GM21515 (cell line): ENCODE measurements at regions not wholly inside any gene's neighbourhood (a gene's known extent, or its start where the extent isn't known, plus 50 kb on each side); places are given as distances from the start of the nearest gene placed in this dataset.

Experiments used
- ATAC-seq: cut with Tn5 transposase; IDR thresholded peaks from one replicate; pipeline ENCODE4 v1.9.1; 2021; ENCODE audit not compliant: unreplicated experiment

GRCh38 chr2:8577573-8577972 is 104.3 kb upstream of the ID2 start:
- ATAC-seq = no peak

- ATAC-seq = no peak
Measured at GRCh38 chr2:8578335-8579244, 103.3 kb upstream of the ID2 start.

- ATAC-seq = no peak
Measured at GRCh38 chr2:8579485-8580085, 102.3 kb upstream of the ID2 start.

DNA sequence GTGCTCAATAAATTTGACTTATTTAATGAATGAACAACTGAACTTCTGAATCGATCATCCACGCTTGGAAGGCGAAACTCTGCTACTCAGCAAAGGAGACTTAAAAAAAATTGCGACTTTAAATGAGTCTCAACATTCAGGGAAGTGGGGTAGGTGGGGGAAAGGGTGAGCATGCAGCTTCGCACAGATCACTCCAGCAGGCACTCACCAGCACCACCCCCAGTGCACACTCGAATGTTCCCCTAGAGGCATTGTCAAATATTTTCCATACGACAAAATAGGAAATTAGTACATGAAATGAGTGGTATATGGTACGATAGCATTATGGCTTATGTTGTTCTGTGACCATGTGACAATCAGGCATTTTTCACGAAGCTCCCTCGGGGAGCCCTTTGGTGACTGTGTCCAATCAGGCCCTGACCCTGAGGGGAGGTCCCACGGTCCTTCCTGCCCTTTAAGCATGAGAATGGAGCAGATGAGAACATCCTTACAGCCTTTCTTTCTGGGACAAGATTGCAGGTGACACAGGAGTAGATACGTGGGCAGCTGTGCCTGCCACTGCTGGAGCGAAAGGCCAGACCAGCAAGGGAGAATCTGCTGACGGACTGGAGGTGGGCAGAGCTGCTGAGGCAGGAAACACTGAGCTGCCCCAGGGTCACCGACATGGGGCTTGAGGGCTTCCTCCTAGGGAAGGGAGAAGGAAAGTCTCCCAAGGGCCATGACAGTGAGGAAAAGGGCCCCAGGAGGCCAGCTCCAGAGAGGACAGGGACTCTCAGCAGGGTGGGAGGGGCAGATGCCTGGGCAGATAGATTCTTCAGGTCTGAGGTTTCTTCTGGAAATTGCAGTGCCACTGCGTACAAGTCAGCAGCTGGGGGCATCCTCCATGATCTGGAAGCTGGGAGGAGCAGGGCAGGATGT is 101.3 kb upstream of the ID2 start:
- ATAC-seq = no peak

DNA sequence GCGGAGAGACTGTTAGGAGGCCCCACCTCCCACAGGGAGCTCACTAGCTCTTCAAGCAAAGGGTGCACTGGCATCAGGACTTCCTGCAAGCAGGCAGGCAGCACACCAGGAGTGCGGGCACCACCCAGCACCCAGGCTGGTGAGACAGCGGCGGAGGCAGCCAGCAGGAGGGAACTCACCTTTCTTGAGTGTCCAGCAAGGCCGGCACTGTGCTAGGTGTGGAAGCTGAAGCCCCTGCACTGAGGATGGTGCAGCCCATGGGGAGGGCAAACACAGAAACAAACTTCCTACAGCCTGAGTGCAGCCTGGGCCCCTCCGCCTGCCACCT is 100.7 kb upstream of the ID2 start:
- no peak for ATAC-seq

DNA sequence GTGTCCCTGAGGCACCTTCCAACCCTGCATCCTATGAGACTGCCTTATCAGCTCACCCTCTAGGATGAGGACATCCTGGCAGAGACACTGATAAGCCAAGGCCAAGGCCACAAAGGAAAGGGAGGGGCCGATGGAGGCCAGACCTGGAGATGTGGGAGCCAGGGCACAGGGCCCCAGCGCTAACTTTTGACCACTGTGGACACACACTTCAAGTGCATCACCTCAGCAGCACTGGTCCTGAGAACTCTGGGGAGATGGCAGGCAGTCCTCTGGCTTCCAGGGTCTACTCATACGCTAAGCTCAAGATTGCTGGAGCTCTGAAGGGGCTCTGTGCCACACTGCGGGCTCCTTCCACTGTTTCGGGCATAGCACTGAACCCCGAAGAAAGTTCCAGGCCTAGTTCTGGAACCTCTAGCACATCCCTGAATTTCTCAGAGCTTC is 100.2 kb upstream of the ID2 start:
- ATAC-seq = no peak

GRCh38 chr2:8582191-8582590 is 99.7 kb upstream of the ID2 start:
- no peak for ATAC-seq

GRCh38 chr2:8582651-8583399 is 99.0 kb upstream of the ID2 start:
- ATAC-seq = no peak

DNA sequence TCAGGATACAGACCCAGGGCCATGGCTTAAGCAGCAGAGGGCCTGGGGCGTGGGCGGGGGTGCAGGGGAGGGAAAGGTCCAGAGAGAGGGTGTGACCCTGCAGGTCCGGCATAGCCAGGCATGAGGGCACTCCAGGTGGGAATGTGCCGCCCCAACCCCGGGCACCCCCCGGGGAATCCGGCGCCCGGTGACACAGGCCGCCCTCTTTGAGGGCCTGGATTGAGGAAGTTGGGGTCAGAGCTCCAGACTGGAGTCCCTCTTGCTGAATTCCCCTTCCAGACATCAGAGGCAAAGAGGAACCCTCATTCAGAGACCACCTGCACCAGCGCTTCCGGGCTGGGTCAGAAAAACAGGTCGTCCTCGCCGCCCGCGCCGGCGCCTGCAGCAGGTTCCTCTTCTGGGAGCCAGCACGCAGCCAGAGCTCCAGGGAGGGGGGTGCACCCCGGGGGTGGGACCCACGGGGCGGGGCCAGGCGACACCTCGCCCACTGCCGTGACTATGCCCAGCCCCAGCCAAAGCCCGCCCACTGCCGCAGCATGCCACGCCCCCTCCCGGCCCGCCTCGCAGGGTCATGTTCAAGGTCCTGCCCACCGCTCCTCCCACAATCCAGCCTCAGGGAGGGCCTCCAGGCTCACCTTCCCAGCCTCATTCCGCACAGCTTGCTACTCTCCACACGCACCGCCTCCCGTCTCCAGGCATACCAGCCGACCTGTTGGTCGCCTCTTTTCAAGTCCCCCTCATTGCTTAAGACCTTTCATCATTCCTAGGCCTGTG is 98.3 kb upstream of the ID2 start:
- ATAC-seq = peak; percentile 76

- no peak for ATAC-seq
Measured at GRCh38 chr2:8584174-8585066, 97.4 kb upstream of the ID2 start.

DNA sequence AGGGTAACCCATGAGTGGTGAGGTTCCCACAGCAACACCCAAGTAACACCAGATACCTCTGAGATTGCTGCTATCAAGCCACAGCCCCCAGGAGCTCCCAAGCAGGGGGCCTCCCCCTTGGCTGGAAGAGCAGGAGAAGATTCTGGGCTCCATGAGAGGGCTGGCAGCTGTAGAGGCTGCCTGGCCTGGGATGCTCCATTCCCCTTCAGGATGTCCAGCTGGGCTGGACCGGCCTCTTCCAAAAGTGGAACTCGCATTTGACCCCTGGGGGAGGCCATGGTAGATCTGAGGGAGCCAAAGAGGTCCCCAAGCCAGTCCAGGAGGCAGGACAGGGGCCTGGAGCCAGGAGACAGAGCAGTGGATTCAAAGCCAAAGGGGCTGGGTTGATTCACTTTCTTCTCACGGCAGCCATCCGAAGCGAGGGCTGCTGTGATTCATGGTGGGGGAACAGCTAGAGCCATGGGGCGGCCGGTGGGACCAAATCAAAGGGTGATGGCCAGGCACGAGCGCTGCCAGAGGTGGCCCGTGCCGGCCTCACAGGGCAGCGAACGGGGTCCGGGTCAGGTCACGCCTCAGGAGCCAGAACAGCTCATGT is 95.3 kb upstream of the ID2 start:
- ATAC-seq = no peak

GRCh38 chr2:8587251-8587791 is 94.5 kb upstream of the ID2 start:
- no peak for ATAC-seq

GRCh38 chr2:8587920-8588830 is 93.7 kb upstream of the ID2 start:
- no peak for ATAC-seq

DNA sequence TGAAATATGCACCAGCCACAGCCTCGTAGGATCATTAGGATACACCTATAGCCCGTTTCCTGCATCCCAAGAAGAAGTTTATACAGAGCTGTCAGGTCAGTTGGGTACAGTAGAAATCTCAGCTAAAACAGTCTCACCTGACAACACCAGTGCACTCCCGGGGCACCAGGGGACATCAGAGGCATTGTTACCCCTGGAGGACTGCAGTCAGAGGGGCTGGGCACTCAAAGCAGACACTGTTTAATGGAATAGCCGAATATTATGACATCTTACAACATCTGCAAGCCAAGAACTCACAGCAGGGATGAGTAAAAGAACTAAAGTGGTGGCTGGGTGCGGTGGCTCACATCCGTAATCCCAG is 93.0 kb upstream of the ID2 start:
- no peak for ATAC-seq

DNA sequence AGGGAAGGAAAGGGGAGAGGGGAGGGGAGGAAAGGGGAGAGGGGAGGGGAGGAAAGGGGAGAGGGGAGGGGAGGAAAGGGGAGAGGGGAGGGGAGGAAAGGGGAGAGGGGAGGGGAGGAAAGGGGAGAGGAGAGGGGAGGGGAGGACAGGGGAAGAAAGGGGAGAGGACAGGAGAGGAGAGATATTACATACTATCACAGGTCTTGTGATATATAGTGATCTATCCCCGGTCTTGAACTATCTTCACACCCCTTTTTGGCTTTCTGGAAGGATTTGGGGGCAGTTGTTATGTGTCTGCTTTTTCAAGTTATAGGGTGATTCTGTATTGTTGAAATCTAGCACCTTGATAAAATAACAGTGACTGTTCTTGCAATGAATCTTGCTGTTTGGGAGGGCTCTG is 92.1 kb upstream of the ID2 start:
- ATAC-seq = no peak

DNA sequence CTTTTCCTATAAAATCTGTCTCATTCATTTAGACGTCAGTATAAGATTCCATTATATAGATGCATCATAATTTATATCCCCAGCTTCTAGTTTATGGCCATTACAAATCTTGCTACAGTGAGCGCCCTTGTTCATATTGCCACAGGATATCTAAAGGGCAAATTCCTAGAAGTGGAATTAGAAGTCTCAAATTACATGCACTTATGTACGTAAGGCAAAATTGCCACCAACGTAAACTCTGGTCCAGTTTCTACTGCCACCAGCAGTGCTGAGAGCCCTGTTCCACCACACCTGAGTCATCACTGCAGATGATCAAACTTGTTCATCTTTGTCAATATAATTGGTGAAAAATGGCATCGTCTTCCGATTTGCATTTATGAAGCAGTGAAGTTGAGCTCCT is 90.9 kb upstream of the ID2 start:
- no peak for ATAC-seq

DNA sequence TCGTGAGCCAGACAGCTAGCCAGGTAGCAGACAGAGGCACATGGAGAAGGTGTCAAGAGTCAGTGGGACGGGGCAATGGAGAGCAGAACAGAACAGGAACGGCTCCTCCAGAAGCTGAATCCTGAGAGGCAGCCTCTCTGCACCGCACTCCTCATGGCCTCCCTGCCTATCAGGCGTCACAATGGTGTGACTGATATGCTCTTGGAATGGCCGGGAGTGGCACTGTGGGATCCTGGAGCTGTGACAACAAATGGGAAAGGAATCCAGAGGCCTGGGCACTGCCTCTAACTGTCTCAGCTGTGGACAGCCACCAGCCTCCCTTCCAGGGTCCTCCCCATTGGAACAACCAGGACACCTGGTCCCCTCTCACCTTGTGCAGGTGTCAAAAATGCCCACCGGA is 89.1 kb upstream of the ID2 start:
- ATAC-seq = no peak

- no peak for ATAC-seq
Measured at GRCh38 chr2:8593243-8593642, 88.6 kb upstream of the ID2 start.
